Upper lobe of left lung (tissue), 4 donors: ENCODE measurements at regions not wholly inside any gene's neighbourhood (a gene's known extent, or its start where the extent isn't known, plus 50 kb on each side); places are given as distances from the start of the nearest gene placed in this dataset.

Source experiments
- EP300 ChIP-seq, 4 donors: sonication (generic); formaldehyde crosslinking; IDR thresholded peaks; one replicate each; pipeline ENCODE4 v1.5.1; 2017; ENCODE audit warnings: antibody characterized with exemption in 4 of 4, control low read depth in 2 of 4
- TF ChIP-seq, protein P1 (sequence below), 6 experiments: fragments of 450-650 bp in 4 of 6; fragments of 200-600 bp in 2 of 6; sonication (generic) in 2 of 6; IDR thresholded peaks; one replicate each; pipeline ENCODE4 v1.5.1; 2016 to 2019; ENCODE audit warnings: antibody characterized with exemption in 6 of 6

DNA sequence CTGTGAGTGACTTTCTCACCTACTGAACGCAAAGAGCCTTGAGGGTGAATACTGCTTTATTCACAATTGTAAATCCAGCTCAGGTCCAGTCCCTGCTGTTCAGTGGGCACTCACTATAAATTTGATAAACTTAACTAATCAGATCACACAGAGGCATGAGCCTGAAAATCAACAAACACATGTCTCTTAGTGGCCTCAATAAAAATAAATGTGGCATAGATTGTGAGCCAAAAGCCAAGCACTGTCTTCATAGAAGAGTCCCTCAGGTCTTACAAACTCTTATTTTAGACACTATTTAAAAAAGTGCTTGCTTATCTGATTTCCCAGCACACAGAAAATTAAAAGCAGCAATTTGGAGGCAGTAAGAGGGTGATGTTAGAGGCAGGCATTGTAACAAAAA lies 957.7 kb downstream of the SLITRK5 start:
- TF ChIP-seq, protein P1, sequence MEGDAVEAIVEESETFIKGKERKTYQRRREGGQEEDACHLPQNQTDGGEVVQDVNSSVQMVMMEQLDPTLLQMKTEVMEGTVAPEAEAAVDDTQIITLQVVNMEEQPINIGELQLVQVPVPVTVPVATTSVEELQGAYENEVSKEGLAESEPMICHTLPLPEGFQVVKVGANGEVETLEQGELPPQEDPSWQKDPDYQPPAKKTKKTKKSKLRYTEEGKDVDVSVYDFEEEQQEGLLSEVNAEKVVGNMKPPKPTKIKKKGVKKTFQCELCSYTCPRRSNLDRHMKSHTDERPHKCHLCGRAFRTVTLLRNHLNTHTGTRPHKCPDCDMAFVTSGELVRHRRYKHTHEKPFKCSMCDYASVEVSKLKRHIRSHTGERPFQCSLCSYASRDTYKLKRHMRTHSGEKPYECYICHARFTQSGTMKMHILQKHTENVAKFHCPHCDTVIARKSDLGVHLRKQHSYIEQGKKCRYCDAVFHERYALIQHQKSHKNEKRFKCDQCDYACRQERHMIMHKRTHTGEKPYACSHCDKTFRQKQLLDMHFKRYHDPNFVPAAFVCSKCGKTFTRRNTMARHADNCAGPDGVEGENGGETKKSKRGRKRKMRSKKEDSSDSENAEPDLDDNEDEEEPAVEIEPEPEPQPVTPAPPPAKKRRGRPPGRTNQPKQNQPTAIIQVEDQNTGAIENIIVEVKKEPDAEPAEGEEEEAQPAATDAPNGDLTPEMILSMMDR (IDR thresholded peaks at IDR 0.05) = no peak
- TF ChIP-seq EP300 (IDR thresholded peaks at IDR 0.05) = no peak
